CMK (cell line): ENCODE measurements at regions not wholly inside any gene's neighbourhood (a gene's known extent, or its start where the extent isn't known, plus 50 kb on each side); places are given as distances from the start of the nearest gene placed in this dataset.

ENCODE experiments used
- DNase-seq: peaks from one replicate; pipeline ENCODE4 v3.0.0-alpha.2; 2010; ENCODE audit warnings: low read depth

DNA sequence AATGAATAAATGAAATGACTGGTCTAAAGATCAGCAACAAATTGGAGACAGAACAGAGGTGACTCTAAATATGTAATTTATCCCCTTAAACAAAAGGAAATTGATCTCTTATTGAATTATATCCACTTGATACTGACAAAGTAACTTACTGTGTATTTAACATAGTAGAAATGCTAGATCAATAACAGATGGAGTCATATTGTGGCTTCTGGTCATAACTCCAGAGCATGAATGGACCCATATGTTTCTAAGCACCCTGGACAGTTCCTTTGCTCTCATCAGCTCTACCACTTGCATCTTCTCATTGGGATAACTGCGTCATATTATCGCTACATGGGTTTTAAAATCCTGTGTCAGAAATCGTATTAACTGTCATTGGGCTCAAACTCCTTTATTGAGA, 222.3 kb downstream of the ETS1 start:
- DNase-seq = no peak

DNA sequence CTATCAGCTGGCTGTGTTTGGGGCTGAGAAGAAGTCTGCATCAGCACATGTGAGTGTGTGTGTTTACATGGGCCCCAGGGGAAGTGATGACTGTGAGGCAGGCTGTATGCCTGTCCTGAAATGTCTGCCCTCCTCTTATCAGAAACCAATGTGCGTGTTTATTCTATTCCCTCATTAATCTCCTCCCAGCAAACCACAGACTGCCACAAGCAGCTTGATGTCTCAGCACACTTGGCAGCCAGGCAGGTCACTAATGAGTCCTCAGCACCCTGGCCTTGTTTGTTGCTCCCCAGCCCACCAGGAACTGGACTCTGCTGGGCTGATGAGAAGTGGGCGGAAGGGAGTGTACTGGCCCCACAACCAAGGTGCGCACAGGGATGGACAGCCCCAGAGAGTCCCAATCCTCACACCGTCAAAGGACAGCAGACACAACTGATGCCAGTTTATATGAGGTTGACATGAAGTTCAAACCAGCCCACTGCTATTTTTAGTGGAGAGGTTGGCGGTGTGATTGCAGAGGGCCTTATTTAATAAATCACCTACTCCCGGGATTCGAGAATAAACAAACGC, 225.8 kb downstream of the ETS1 start:
- peak; percentile 49 for DNase-seq

DNA sequence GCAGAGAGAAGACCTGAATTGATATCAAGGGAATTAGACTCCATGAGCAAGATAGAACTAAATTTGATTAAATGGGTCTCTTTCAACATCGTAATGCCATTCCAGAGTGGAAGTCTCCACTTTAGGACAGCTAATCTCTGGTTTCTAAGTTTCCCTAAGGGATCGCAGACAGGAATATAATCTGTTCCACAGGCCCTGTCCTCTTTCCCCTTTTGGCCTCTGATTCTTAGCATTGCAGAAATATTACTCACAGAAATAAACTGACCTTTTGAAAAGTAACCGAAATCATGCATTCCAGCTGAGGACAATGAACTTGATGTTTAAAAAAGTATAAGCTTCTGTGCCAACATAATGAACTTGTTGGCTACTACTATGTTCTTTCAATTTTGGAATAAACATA, 227.8 kb downstream of the ETS1 start:
- no peak for DNase-seq

DNA sequence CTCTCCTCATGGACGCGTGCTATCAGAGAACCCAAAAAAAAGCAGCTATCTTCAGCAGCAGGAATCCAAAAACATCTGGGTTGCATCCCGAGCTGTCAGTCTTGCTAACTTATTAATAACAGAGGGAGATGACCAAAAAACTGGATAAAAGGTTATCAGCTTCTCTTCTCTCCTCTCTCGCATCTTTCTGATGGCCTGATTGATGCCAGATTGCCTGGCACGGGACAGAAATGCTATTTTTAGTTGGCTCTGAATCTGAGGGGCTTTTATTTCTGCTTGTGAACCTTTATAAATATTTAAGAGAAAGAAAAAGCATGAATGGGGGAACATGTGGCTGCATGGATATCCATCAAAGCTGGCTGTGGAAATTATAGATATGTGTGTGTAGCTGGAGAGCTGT, 230.3 kb downstream of the ETS1 start:
- no peak for DNase-seq

DNA sequence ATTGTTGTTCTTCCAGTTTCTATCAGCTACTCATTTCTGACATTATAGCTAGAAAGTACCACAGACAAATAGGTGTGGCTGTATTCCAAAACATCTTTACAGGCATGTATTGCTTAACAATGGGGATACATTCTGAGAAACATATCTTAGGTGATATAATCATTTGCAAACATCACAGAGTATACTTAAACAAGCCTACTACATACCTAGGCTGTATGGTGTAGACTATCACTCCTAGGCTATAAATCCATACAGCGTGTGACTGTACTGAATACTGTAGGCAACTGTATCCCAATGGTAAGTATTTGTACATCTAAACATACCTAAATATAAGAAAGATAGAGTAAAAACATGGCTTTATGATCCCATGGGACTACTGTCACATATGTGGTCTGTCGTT, 231.8 kb downstream of the ETS1 start:
- DNase-seq = no peak

DNA sequence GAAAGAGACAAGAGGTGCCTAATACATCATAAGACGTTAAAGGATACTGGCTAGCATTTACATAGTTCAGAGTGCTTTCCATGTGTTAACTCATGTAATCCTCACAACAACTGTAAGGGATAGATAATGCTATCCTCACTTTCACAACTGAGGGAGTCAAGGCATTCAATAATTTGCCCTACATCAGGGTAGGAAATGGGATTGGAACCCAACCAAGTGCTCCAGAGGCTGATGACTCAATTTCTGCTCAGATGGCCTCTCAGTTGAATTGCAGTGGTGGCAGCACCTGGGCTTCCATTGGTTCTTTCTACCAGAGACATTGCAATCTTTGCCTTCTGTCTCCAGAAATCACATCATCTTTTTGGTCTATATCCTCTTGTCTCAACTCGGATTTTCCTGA, 232.9 kb downstream of the ETS1 start:
- DNase-seq = no peak

DNA sequence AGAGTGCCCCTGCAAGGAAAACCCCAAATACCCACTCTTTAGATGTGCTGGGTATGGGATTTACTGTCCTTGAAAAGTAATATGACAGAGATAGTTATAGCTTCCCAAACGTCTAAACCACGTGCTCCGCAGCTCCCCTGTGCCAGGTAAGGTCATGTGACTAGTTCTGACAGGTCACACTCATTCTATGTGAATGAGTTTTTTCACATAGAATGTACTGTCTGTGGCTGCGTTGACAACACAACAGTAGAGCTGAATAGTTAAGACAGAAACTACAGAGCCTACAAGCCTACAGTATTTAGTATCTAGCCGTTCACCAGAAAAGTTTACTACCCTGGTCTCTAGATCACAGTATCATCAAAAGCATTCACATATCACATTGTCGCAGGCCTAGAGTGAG, 236.2 kb downstream of the ETS1 start:
- DNase-seq = no peak

DNA sequence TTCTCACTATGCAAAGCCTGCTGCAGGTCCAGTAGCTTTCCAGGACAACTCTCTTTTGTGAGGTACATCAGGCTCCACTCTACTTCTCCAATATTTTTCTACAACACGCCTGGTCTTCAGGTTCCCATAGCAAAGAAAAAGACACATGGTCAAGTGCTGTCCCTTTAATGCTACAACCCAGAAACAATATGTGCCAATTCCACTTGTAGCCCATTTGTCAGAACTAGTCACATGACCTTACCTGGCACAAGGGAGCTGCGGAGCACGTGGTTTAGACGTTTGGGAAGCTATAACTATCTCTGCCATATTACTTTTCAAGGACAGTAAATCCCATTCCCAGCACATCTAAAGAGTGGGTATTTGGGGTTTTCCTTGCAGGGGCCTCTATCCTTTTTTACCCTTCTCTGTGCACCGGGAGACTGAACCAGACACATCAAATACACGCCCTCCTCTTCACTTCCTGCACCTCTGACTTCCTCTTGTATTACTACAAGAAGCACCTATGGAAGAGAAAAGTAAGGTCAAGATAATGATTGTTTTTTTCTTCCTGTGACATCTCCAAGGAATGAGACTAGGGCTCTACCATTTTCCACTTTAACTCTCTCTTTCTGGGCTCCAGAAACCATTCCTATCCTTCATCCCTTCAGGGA, 237.6 kb downstream of the ETS1 start:
- no peak for DNase-seq

DNA sequence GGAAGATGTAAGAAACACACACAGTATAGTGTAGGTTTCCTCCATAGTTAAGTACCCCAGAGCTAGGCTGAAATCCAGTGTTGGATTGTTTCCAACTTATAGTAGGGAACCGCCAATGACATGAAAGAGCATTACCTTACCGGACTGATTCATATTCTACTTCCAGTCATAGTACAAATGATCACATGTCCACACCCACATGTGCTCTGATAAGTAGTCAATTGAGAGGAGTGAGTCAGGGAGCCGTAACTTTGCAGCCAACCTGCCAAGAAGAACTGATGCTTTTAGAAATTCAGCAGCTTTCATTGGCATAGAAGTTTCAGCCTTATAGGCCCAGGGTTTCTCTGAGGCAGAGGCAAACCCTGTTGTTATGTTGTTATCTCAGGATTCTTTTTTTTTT, 240.6 kb downstream of the ETS1 start:
- no peak for DNase-seq

DNA sequence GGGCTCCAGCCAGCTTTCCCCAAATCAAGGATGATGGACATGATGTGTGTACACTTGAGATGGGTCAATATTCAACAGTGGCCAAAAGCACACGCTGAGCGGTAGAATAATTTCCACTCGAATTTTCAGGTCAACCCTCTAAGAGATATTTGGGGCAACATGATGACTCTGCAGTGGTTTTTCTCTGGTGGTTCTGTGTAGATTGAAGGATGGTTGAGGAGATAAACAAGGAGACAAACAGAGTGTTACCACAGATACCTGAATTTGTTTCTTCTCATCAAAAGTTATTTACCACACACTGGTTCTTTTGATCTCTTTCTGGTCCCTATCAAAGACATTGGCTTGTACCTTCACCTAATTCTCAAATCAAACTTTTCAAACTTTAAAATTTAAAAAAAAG, 242.0 kb downstream of the ETS1 start:
- DNase-seq = no peak

DNA sequence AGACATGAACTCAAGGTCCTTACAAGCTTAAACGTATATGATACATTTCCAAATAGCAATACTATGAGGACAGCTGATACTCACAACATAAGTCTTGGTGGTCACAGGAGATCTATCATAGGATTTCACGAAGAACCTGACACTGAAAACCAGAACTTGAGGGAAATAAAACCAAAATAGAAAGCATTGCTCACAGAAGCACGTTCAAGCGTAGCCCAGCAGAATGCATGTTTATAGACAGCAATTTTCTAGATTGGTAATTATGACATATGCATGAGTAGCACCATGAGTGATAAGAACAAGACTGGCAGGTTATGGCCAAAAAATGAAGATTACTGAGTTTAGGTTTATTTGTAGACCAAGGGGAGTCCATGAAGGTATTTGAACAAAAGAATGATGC, 243.5 kb downstream of the ETS1 start:
- no peak for DNase-seq

DNA sequence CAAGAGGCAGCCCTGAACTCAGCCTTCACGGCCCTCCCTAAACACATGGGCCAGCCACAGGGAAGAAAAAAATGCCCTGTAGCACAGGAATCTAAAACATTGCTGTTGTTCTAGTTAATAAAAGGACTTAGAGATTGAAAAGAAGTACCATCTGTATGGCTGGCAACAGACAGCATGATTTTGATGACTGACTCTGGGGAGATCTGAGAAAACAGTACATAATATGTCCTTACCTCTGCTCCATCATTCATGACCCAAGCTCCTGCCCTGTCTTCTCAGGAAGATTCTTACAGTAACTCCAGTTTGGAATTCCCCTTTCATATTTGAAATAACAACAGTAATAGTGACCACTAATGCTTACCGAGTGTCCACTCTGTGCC, 244.2 kb downstream of the ETS1 start:
- DNase-seq = no peak

DNA sequence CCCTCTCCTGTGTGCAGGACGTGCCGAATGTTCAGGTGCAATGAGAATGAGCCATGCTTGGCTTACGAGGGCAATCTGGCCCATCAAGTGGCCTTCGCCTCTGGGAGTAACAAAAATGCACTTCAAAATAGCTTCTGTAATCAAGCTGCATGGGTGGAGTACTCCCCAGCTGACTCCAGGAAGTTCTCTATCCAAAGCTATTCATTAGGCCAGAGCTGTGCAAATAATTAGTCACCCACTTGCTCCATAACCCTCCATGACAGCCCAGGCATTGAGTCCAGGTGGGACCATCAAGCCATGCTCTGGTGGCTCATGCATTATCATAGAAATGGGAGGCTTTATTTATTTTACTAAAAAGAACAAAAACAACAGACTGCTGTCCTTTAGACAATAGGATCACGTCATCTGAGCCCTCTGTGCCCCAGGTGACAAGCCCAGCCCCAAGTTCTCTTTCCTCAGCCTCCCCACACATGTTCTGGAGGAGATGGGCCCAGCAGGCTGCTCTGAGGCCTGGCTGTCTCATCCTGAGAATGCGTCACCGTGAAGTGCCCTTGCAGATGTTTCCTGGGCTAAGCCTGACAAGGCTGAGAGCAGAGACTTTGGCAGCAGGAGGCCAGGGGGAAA, 244.7 kb downstream of the ETS1 start:
- peak; percentile 72 for DNase-seq

DNA sequence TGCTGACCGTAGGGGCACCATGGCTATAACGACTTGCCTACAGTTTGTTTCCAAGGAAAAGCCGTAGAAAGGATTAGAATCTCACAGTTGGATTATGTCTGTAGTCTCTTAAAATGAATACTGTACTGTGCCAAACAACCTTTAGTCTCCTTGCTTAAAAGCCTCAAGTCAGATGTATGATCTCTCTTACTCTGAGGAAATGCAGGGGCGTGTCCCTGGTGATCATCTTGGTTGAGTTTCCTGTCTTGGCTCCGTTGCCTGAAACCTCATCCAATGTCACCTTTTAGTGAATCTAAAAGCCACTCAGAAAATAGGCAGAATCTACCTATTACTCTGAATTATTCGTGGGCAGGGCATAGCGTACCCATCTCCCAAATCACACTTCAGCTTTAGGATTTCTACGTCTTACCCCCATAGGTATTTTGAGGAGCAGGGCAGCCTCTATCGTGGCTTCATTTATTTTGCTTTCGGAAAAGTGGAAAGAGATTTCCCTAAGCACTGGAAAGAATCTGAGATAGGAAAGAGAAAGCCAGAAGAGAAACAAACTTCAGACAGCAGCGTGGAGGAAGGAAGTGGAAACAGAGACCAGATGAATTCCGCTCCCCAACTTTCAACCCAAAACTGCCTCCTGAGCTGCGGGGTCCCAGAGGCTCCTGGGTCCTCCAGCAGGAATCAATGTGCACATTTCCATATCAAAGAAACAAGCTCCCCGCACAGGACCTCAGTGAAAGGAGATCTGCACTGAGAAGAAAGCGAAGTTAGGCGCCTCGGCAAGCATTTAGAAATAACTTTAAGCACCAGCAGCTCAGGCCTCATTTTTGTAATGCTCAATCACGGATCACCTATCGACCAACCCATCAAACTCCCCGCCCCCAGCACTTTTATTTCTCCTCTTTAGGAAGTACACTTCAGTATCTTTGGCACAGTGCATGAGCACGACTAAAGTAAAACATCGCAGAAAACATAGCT, 245.8 kb downstream of the ETS1 start:
- no peak for DNase-seq

DNA sequence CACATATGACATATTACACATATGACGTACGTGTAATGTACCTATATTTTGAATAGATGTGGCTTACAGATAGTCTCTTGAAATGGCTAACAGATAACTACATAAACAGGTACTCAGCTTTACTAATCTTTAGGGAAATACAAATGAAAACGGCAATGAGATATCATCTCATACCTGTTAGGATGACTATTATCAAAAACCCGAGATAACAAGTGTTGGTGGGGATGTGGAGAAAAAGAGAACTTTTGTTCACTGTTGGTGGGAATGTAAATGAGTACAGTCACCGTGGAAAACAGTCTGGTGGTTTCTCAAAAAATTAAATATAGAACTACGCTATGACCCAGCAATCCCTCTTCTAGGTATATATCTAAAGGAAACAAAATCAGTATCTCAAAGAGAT, 247.6 kb downstream of the ETS1 start:
- DNase-seq = no peak

DNA sequence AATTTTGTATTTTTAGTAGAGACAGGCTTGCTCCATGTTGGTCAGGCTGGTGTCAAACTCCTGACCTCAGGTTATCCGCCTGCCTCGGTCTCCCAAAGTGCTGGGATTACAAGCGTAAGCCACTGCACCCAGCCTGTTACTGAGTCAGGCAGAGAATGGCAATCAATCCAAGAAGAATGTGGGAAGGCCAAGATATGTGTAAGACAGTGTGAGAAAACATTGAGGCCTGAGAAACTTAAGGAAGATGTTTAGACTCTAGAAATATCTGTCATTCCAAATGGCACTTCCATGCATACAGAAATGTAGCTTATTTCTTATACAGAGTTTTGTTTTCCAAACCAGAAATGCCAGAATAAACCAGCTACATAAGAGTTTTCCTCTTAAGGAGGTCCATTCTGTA, 248.5 kb downstream of the ETS1 start:
- DNase-seq = no peak

DNA sequence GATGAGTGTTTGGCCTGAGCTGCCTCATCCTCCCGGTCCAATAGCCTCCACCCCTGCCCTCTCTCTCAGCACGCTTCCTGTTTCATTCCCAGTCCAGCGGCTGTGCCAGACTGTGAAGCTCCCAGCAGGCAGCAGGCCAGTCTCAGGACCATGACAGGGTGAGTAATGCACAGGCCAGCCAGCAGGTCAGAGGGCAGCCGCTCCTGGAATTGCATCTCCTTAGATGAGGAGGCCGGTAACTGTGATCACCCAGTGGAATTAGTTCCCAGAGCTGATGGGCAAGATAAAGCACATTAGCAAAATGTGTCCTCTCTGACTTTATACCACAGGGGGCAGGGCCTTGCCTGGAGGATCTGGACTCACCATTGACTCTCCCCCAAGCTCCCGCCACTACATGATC, 251.2 kb downstream of the ETS1 start:
- no peak for DNase-seq

DNA sequence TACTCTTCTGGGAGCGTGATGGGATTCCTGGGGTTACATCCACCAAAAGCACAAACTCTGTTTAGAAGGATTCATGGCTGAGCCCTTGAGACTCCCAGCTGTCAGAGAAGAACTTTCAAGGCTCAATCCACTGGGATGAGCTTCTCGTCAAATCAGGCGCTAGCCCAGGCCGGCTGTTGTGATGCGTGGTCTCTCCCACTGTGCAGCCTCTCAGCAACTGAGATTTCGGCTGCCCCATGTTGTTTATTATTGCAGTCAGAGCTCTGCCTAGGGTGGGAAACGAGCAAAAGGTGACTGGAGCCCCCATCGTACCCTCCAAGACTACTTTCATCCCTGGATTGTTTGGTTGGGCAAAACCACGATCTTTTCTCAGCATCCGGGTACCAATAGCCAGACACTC, 251.6 kb downstream of the ETS1 start:
- DNase-seq = no peak

DNA sequence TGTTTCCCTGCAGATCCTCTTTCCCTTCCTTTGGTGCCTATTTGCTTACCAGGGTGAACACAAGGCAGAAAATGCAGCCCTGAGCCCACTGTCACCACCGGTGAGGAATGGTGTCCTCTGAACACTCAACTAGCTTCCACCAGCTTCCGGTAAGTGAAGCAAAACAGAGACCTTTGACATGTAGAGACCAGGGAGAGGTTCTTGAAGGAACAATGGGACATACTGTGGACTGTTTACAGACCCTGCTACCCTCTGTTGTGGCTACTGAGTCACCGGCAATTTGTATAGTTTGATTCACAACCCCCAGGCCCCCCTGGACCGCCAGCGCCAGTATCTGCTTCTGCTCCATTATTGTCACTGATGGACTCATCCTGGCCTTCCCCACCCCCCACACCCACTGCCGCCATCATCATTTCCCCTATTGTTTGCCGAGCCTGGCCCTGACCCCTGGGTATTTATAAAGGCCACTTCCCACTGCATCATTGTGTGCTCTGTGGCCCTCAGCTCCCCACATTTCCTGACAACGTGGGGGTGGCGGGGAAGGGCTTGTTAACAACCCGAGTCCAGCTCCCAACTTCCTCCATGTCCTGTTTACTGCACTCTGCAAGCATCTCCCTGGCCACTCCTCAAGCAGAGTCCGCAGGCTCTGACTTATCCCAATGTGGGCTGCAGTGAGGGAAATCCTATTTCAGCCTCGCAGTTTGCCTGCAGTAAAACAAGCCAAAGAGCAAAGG, 252.9 kb downstream of the ETS1 start:
- no peak for DNase-seq

DNA sequence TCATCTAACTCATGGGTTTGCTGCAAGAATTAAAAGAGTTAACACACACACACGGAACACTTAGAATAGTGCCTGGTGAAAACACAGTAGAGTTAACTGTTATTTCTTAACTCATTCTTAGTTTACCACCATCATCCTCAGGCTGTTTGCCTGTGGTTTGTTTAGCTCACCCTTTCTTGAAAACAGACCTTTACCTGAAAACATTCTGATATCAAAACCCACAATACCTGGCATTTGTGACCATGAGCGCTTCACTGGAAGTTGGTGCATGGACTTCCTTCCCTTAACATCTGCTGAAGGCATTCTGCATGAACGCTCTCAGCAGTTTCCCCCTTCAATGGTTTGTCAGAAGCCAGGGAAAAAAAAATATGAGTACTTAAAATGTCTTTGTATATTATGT, 256.0 kb downstream of the ETS1 start:
- no peak for DNase-seq

DNA sequence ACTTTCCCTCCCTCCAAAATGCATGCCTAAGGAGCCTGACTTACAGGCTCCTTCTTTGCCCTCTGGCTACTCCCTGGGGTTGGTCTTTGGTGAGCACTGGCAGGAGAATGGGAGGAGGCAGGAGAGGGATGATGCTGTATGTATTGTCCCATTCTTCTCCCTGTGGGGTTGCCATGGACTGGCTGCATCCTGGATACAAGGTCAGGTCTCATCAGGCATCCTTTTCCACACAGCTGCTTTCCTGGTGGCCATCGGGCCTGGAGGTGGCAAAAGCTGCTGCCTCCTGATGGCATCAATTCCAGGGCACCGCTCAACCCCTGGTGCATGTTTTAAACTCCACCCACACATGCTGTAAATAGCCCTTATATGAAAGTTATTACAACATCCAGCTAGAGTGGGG, 257.2 kb downstream of the ETS1 start:
- no peak for DNase-seq

DNA sequence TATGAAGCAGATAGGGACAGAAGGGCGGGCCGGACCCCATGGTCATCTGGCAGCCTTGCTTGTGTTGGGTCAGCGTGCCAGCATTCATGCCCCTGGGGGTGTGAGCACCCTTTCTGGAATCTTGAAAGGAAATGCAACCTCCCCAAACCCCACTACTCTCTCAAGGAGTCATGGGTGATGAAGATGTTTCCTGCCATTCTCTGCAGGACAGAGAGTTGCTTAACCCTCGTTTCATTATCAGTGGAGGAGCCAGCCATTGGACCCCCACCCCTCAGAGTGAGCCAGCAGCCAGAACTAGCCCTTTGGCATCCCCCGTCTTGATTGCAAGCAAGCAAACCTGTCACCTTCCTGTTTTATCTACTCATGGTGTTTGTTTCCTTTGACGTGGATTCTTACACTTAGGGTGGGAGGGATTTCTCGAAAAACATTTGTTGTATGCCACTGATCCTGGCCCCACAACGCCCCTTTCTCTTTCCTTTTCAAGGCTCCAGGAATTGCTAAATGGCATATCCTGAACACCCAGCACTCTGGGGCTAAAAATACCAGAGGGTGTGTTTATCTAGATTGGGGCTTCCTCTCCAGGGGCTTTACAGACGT, 258.3 kb downstream of the ETS1 start:
- no peak for DNase-seq
